CD14-positive monocyte (primary cell): ENCODE measurements at regions not wholly inside any gene's neighbourhood (a gene's known extent, or its start where the extent isn't known, plus 50 kb on each side); places are given as distances from the start of the nearest gene placed in this dataset.

Experiments
- DNase-seq, 3 donors: peaks; one replicate each; pipeline ENCODE4 v3.0.0-alpha.2; 2011 to 2022
- H2AFZ ChIP-seq: 2 replicates; pipeline ENCODE4 v1.6.0; 2012; ENCODE audit warnings: mild to moderate bottlenecking, low read depth, low read length, inconsistent platforms; ENCODE audit not compliant: insufficient read depth, poor library complexity, severe bottlenecking
- H3K27ac ChIP-seq, 2 donors: 1 replicate in 1 of 2; 2 replicates in 1 of 2; pipeline ENCODE4 v1.5.1; 2012 to 2013; ENCODE audit warnings: low read length in 2 of 2, control low read depth in 1 of 2, inconsistent platforms in 1 of 2, low read depth in 1 of 2, mild to moderate bottlenecking in 1 of 2
- H3K27me3 ChIP-seq, 2 donors: one replicate each; pipeline versions ENCODE4 v1.6.0 to v1.6.1; 2011 to 2013; ENCODE audit warnings: low read length in 2 of 2; ENCODE audit not compliant: control insufficient read depth in 2 of 2, insufficient read depth in 2 of 2
- H3K36me3 ChIP-seq, 2 donors: replicated peaks in 1 of 2; 1 replicate in 1 of 2; 2 replicates in 1 of 2; pipeline versions ENCODE4 v1.5.1 to v1.6.1; 2012 to 2013; ENCODE audit warnings: low read length in 2 of 2, control low read depth in 1 of 2, inconsistent platforms in 1 of 2, mild to moderate bottlenecking in 1 of 2; ENCODE audit not compliant: insufficient read depth in 2 of 2, control insufficient read depth in 1 of 2
- H3K4me1 ChIP-seq, 2 donors: 1 replicate in 1 of 2; 2 replicates in 1 of 2; pipeline versions ENCODE4 v1.5.1 to v1.6.1; 2012 to 2013; ENCODE audit warnings: low read length in 2 of 2, control low read depth in 1 of 2, inconsistent platforms in 1 of 2, mild to moderate bottlenecking in 1 of 2, moderate library complexity in 1 of 2; ENCODE audit not compliant: insufficient read depth in 2 of 2, control insufficient read depth in 1 of 2
- H3K4me2 ChIP-seq: replicated peaks from 2 replicates; pipeline ENCODE3; 2012; ENCODE audit warnings: low read length, moderate library complexity, mild to moderate bottlenecking; ENCODE audit not compliant: poor library complexity, severe bottlenecking; ENCODE audit errors: extremely low read depth
- H3K4me3 ChIP-seq, 3 experiments: fragments of 200-600 bp in 1 of 3; sonication (generic) in 1 of 3; replicated peaks in 1 of 3; 1 replicate in 2 of 3; 2 replicates in 1 of 3; pipeline ENCODE4 v1.5.1; 2011 to 2013; ENCODE audit warnings: low read length in 3 of 3, mild to moderate bottlenecking in 3 of 3, control low read depth in 2 of 3, low read depth in 2 of 3, inconsistent platforms in 1 of 3, moderate library complexity in 1 of 3
- H3K79me2 ChIP-seq: 2 replicates; pipeline ENCODE4 v1.6.0; 2012; ENCODE audit warnings: mild to moderate bottlenecking, control low read depth, inconsistent platforms, low read length, moderate library complexity; ENCODE audit not compliant: insufficient read depth
- H3K9ac ChIP-seq: 2 replicates; pipeline ENCODE4 v1.6.0; 2017; ENCODE audit warnings: low read length, mild to moderate bottlenecking; ENCODE audit not compliant: insufficient read depth, poor library complexity, severe bottlenecking
- H3K9me3 ChIP-seq, 2 donors: replicated peaks in 1 of 2; 1 replicate in 1 of 2; 2 replicates in 1 of 2; pipeline versions ENCODE4 v1.5.1 to v1.6.1; 2012 to 2013; ENCODE audit warnings: low read length in 2 of 2, control low read depth in 1 of 2; ENCODE audit not compliant: control insufficient read depth in 1 of 2, insufficient read depth in 1 of 2
- H4K20me1 ChIP-seq: 2 replicates; pipeline ENCODE4 v1.6.0; 2012; ENCODE audit warnings: mild to moderate bottlenecking, low read length, control low read depth, moderate library complexity; ENCODE audit not compliant: insufficient read depth
- H3K27ac Mint-ChIP-seq, 7 donors: one replicate each; pipeline ENCODE4 v1.8.0; 2020; ENCODE audit warnings: mild to moderate bottlenecking in 7 of 7, mixed read lengths in 7 of 7, moderate library complexity in 6 of 7, inconsistent platforms in 2 of 7
- H3K27me3 Mint-ChIP-seq, 3 donors: one replicate each; pipeline ENCODE4 v1.8.0; 2021 to 2022; ENCODE audit warnings: low read depth in 3 of 3, mild to moderate bottlenecking in 3 of 3, mixed read lengths in 3 of 3, moderate library complexity in 3 of 3, inconsistent platforms in 1 of 3
- H3K36me3 Mint-ChIP-seq, 2 donors: one replicate each; pipeline ENCODE4 v1.8.0; 2020; ENCODE audit warnings: mixed read lengths in 2 of 2, inconsistent platforms in 1 of 2, mild to moderate bottlenecking in 1 of 2
- H3K4me1 Mint-ChIP-seq: one replicate; pipeline ENCODE4 v1.8.0; 2020; ENCODE audit warnings: mild to moderate bottlenecking, mixed read lengths
- H3K4me3 Mint-ChIP-seq, 2 donors: one replicate each; pipeline ENCODE4 v1.8.0; 2020; ENCODE audit warnings: mild to moderate bottlenecking in 2 of 2, mixed read lengths in 2 of 2, moderate library complexity in 1 of 2
- H3K9me3 Mint-ChIP-seq, 7 donors: one replicate each; pipeline ENCODE4 v1.8.0; 2020 to 2022; ENCODE audit warnings: mixed read lengths in 7 of 7, mild to moderate bottlenecking in 6 of 7, moderate library complexity in 6 of 7, inconsistent platforms in 2 of 7
- CTCF ChIP-seq: fragments of 200-600 bp; IDR thresholded peaks from one replicate; pipeline ENCODE4 v1.8.0; 2022; ENCODE audit warnings: antibody characterized with exemption, mild to moderate bottlenecking
- WGBS: methylation state at CpG from one replicate; pipeline ENCODE4 v1.1.5; 2013; ENCODE audit warnings: missing lambda C conversion rate; ENCODE audit not compliant: insufficient coverage; 5-methylcytosine and 5-hydroxymethylcytosine counted together
- intact Hi-C, 2 donors: fragments of 100-400 bp; cut with micrococcal nuclease; formaldehyde crosslinking; loops; one replicate each; pipeline versions ENCODE4 v1.15.0 to v1.15.1; 2023

- Histone ChIP-seq H3K27ac (no peak overlapping the region), H3K27me3 (no peaks in the 10 kb centered on the region), H3K4me3 (no peak overlapping the region), H3K4me1 (no peaks in the 10 kb centered on the region), H3K4me2 (no peak overlapping the region), H3K36me3 (no peaks in the 10 kb centered on the region), H4K20me1 (no peaks in the 10 kb centered on the region), H3K79me2 (no peaks in the 10 kb centered on the region), H2AFZ (no peak overlapping the region), H3K9ac (no peak overlapping the region), H3K9me3 (peaks cover 0 to 10% of the 10 kb centered on the region in 2 donors)
- Mint-ChIP-seq H3K27ac (no peak overlapping the region), H3K27me3 (peaks cover 0 to 6% (median 3%) of the 10 kb centered on the region in 3 donors), H3K36me3 (no peaks in the 10 kb centered on the region), H3K4me1 (no peaks in the 10 kb centered on the region), H3K4me3 (no peak overlapping the region), H3K9me3 (peaks cover 0 to 19% (median 8%) of the 10 kb centered on the region in 7 donors)
- DNase-seq, result no peak
- no peak for TF ChIP-seq CTCF
- intact Hi-C loops, result no loop called here
- WGBS, result 63% methylated on average over 5 of the region's 10 CpGs
Measured at GRCh38 chr22:47335460-47335859, 573.0 kb downstream of the TBC1D22A start.

GRCh38 chr22:47334601-47335000 lies 572.2 kb downstream of the TBC1D22A start:
- TF ChIP-seq CTCF, result no peak
- no peak overlapping the region for H3K27ac Mint-ChIP-seq
- no peak overlapping the region for H3K4me3 Mint-ChIP-seq
- no peak overlapping the region for H3K4me2 ChIP-seq
- H3K9me3 ChIP-seq, result peaks cover 0 to 10% of the 10 kb centered on the region in 2 donors
- no peak for DNase-seq
- no peak overlapping the region for H3K4me3 ChIP-seq
- H3K36me3 Mint-ChIP-seq, result no peaks in the 10 kb centered on the region
- H3K4me1 ChIP-seq, result no peaks in the 10 kb centered on the region
- no peak overlapping the region for H2AFZ ChIP-seq
- peaks cover 0 to 19% (median 8%) of the 10 kb centered on the region in 7 donors for H3K9me3 Mint-ChIP-seq
- intact Hi-C loops, result no loop called here
- WGBS, result 88% methylated on average over 6 of the region's 7 CpGs
- no peaks in the 10 kb centered on the region for H4K20me1 ChIP-seq
- peaks cover 2 to 8% (median 5%) of the 10 kb centered on the region in 3 donors for H3K27me3 Mint-ChIP-seq
- H3K9ac ChIP-seq, result no peak overlapping the region
- no peaks in the 10 kb centered on the region for H3K4me1 Mint-ChIP-seq
- H3K27ac ChIP-seq, result no peak overlapping the region
- H3K36me3 ChIP-seq, result no peaks in the 10 kb centered on the region
- H3K27me3 ChIP-seq, result no peaks in the 10 kb centered on the region
- no peaks in the 10 kb centered on the region for H3K79me2 ChIP-seq
